MM.1S (cell line): ENCODE measurements at regions not wholly inside any gene's neighbourhood (a gene's known extent, or its start where the extent isn't known, plus 50 kb on each side); places are given as distances from the start of the nearest gene placed in this dataset.

ENCODE experiments used
- DNase-seq: peaks from one replicate; pipeline ENCODE4 v3.0.0-alpha.2; 2015
- H2AFZ ChIP-seq: fragments of 300-600 bp; sonication (generic); 2 replicates; pipeline ENCODE4 v1.6.0; 2016; ENCODE audit warnings: antibody characterized with exemption, low read length
- H3F3A ChIP-seq: fragments of 300-600 bp; sonication (generic); 2 replicates; pipeline ENCODE4 v1.6.1; 2016; ENCODE audit warnings: mild to moderate bottlenecking, antibody characterized with exemption, low read length, moderate library complexity, mixed read lengths; ENCODE audit not compliant: insufficient read depth
- H3K27ac ChIP-seq: fragments of 300-600 bp; sonication (generic); 2 replicates; pipeline ENCODE4 v1.5.1; 2016; ENCODE audit warnings: mild to moderate bottlenecking, low read length
- H3K27me3 ChIP-seq: fragments of 300-600 bp; sonication (generic); replicated peaks from 2 replicates; pipeline ENCODE4 v1.6.0; 2016; ENCODE audit warnings: low read length; ENCODE audit not compliant: insufficient read depth
- H3K36me3 ChIP-seq: fragments of 300-600 bp; sonication (generic); replicated peaks from 2 replicates; pipeline ENCODE4 v1.6.1; 2016; ENCODE audit warnings: mild to moderate bottlenecking, low read length, mixed read lengths; ENCODE audit not compliant: insufficient read depth
- H3K4me1 ChIP-seq: fragments of 300-600 bp; sonication (generic); 2 replicates; pipeline ENCODE4 v1.6.1; 2016; ENCODE audit warnings: low read length, mixed read lengths
- H3K4me2 ChIP-seq: fragments of 300-600 bp; sonication (generic); 2 replicates; pipeline ENCODE4 v1.6.0; 2016; ENCODE audit warnings: low read depth, low read length
- H3K4me3 ChIP-seq: fragments of 300-600 bp; sonication (generic); 2 replicates; pipeline ENCODE4 v1.5.1; 2016; ENCODE audit warnings: low read length, mixed read lengths
- H3K79me2 ChIP-seq: fragments of 300-600 bp; sonication (generic); 2 replicates; pipeline ENCODE4 v1.6.1; 2016; ENCODE audit warnings: mixed run types, low read length, mixed read lengths
- H3K9ac ChIP-seq: fragments of 300-600 bp; sonication (generic); 2 replicates; pipeline ENCODE4 v1.6.1; 2016; ENCODE audit warnings: low read length, mixed read lengths
- H3K9me2 ChIP-seq: fragments of 300-600 bp; sonication (generic); replicated peaks from 2 replicates; pipeline ENCODE4 v1.6.1; 2016; ENCODE audit warnings: mild to moderate bottlenecking, low read length, mixed read lengths; ENCODE audit not compliant: insufficient read depth
- H3K9me3 ChIP-seq: fragments of 300-600 bp; sonication (generic); replicated peaks from 2 replicates; pipeline ENCODE4 v1.6.1; 2016; ENCODE audit warnings: mild to moderate bottlenecking, low read length, mixed read lengths; ENCODE audit not compliant: insufficient read depth
- H4K20me1 ChIP-seq: fragments of 300-600 bp; sonication (generic); 2 replicates; pipeline ENCODE4 v1.6.1; 2016; ENCODE audit warnings: mild to moderate bottlenecking, low read length, moderate library complexity, mixed read lengths; ENCODE audit not compliant: insufficient read depth
- EZH2 ChIP-seq: fragments of 300-600 bp; sonication (generic); optimal IDR thresholded peaks from 2 replicates; pipeline ENCODE3; 2017; ENCODE audit warnings: low read depth, mild to moderate bottlenecking, antibody characterized with exemption, low read length, mixed read lengths
- EZH2phosphoT487 ChIP-seq: fragments of 300-600 bp; sonication (generic); IDR thresholded peaks from 2 replicates; pipeline ENCODE4 v1.6.1; 2018; ENCODE audit warnings: antibody characterized with exemption, low read length
- TF ChIP-seq, protein P1 (sequence below): fragments of 300-600 bp; sonication (generic); IDR thresholded peaks from 2 replicates; pipeline ENCODE4 v1.5.1; 2016; ENCODE audit warnings: antibody characterized with exemption, low read length, mixed read lengths

DNA sequence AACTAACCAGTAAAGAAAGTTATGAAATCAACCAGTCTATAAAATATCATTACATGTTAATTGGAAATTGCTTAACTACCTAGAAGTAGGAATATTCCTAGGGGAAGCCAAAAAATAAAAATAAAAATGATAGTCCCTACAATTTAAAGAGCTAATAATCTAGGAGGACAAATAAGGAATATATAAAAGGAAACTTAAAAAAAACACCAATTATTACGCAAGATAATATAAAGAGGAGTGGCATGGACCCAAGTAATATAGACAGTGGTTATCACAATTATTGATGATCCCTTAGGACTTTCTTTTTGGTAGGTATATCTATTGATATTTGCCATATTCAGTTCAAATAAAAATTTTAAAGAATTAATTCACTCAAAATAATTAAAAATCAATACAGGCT, 498.7 kb downstream of the SOX5 start:
- Histone ChIP-seq H3K9me2 (no peaks in the 10 kb centered on the region), H3F3A (no peaks in the 10 kb centered on the region), H3K4me1 (no peaks in the 10 kb centered on the region), H3K9ac (no peak overlapping the region), H4K20me1 (no peaks in the 10 kb centered on the region), H3K4me3 (no peak overlapping the region), H3K4me2 (no peak overlapping the region), H3K9me3 (no peaks in the 10 kb centered on the region), H3K27ac (no peak overlapping the region), H3K27me3 (no peaks in the 10 kb centered on the region), H3K36me3 (no peaks in the 10 kb centered on the region), H2AFZ (no peak overlapping the region), H3K79me2 (no peaks in the 10 kb centered on the region)
- TF ChIP-seq EZH2phosphoT487 (no peak), EZH2 (no peak)
- TF ChIP-seq, protein P1, sequence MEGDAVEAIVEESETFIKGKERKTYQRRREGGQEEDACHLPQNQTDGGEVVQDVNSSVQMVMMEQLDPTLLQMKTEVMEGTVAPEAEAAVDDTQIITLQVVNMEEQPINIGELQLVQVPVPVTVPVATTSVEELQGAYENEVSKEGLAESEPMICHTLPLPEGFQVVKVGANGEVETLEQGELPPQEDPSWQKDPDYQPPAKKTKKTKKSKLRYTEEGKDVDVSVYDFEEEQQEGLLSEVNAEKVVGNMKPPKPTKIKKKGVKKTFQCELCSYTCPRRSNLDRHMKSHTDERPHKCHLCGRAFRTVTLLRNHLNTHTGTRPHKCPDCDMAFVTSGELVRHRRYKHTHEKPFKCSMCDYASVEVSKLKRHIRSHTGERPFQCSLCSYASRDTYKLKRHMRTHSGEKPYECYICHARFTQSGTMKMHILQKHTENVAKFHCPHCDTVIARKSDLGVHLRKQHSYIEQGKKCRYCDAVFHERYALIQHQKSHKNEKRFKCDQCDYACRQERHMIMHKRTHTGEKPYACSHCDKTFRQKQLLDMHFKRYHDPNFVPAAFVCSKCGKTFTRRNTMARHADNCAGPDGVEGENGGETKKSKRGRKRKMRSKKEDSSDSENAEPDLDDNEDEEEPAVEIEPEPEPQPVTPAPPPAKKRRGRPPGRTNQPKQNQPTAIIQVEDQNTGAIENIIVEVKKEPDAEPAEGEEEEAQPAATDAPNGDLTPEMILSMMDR: no peak
- DNase-seq: no peak

DNA sequence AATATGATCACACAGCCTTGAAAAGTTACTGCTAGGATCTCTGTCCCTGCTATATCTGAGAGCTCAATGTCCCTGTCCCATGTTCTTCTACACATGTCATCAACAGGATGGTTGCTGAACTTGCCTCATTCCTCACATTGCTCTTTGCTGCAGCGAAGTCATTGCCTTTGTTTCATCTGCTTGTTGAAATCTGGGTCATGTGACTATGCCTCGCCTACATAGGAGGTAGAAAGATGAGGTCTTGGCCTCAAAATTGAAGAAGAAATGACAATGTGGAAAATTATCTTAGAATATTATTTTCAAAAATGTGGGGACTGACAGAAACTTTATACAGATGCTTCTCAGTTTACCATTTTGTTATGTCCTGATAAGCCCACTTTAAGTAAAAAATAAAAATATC, 494.2 kb downstream of the SOX5 start:
- no peak for DNase-seq
- H3K27me3 ChIP-seq: no peaks in the 10 kb centered on the region

DNA sequence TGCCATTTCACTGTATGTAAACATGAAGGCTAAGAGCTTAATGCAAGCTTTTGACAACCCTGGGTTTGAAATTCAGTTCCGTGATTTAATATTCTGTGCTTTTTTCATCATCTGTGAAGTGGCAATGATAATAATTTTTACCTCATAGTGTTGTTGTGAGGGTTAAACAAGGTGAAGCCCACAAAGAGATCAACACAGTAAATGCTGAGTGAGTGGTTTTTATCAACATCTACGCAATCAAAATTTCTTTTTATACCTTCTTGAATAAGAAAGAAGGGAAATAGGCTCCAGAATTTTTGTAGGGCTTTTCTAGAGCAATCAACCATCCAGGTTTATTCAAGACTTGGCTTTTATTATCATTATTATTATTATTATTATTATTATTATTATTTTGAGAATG, 490.8 kb downstream of the SOX5 start:
- Histone ChIP-seq H2AFZ (no peak overlapping the region), H3K9ac (no peak overlapping the region), H3K4me1 (no peaks in the 10 kb centered on the region), H3K4me3 (no peak overlapping the region), H3K9me2 (no peaks in the 10 kb centered on the region), H3K27ac (no peak overlapping the region), H3K36me3 (no peaks in the 10 kb centered on the region), H3K4me2 (no peak overlapping the region), H3F3A (no peaks in the 10 kb centered on the region), H4K20me1 (no peaks in the 10 kb centered on the region), H3K9me3 (no peaks in the 10 kb centered on the region), H3K79me2 (no peaks in the 10 kb centered on the region), H3K27me3 (no peaks in the 10 kb centered on the region)
- TF ChIP-seq EZH2 (no peak), EZH2phosphoT487 (no peak)
- TF ChIP-seq, protein P1: no peak
- DNase-seq: no peak

More for the DNA sequence above, 494.2 kb downstream of the SOX5 start:
- H3K4me3 ChIP-seq: no peak overlapping the region
- no peak overlapping the region for H2AFZ ChIP-seq
- H3K9me2 ChIP-seq: no peaks in the 10 kb centered on the region
- H3K9ac ChIP-seq: no peak overlapping the region
- no peaks in the 10 kb centered on the region for H3K79me2 ChIP-seq
- H3K36me3 ChIP-seq: no peaks in the 10 kb centered on the region
- no peak overlapping the region for H3K4me2 ChIP-seq
- no peaks in the 10 kb centered on the region for H3K4me1 ChIP-seq
- H3K27ac ChIP-seq: no peak overlapping the region
- no peaks in the 10 kb centered on the region for H3F3A ChIP-seq
- no peak for TF ChIP-seq EZH2
- TF ChIP-seq, protein P1: no peak
- no peak for TF ChIP-seq EZH2phosphoT487
- H4K20me1 ChIP-seq: no peaks in the 10 kb centered on the region
- H3K9me3 ChIP-seq: no peaks in the 10 kb centered on the region

- H2AFZ ChIP-seq: no peak overlapping the region
- H3K27ac ChIP-seq: no peak overlapping the region
- H3K79me2 ChIP-seq: no peaks in the 10 kb centered on the region
- no peaks in the 10 kb centered on the region for H4K20me1 ChIP-seq
- H3K9me3 ChIP-seq: no peaks in the 10 kb centered on the region
- no peaks in the 10 kb centered on the region for H3K9me2 ChIP-seq
- H3F3A ChIP-seq: no peaks in the 10 kb centered on the region
- no peaks in the 10 kb centered on the region for H3K27me3 ChIP-seq
- no peak overlapping the region for H3K4me3 ChIP-seq
- no peak for DNase-seq
- no peak overlapping the region for H3K4me2 ChIP-seq
- H3K36me3 ChIP-seq: no peaks in the 10 kb centered on the region
- TF ChIP-seq EZH2: no peak
- no peak for TF ChIP-seq EZH2phosphoT487
- TF ChIP-seq, protein P1: no peak
- no peaks in the 10 kb centered on the region for H3K4me1 ChIP-seq
- H3K9ac ChIP-seq: no peak overlapping the region
Observed at GRCh38 chr12:23462546-23462945, 486.9 kb downstream of the SOX5 start.
